ENCODE measurements at regions not wholly inside any gene's neighbourhood (a gene's known extent, or its start where the extent isn't known, plus 50 kb on each side); places are given as distances from the start of the nearest gene placed in this dataset.

DNA sequence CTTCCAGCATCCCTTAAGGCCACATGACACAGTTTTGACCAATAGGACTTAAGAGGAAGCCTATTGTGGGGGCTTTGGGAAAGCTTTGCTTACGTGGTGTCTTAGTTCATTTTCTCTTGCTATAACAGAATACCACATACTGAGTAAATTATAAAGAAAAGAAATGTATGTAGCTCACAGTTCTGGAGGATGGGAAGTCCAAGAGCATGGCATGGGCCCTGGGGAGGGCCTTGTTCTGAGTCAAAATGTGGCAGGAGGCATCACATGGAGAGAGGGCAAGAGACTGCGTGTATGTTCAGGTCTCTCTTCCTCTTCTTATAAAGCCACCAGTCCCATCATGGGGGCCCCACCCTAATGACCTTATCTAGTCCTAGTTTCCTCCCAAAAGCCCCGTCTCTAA lies 68.6 kb upstream of the CPEB4 start:
- no peak for TF ChIP-seq SMC3 (IDR thresholded peaks at IDR 0.05; ENCODE audit: low read depth, low read length)
- no peak for TF ChIP-seq POLR2A (IDR thresholded peaks at IDR 0.05; ENCODE audit: low read depth, low read length)
- no peak for TF ChIP-seq FOS (IDR thresholded peaks at IDR 0.05; ENCODE audit: low read depth, low read length)
- TF ChIP-seq CHD1 (IDR thresholded peaks at IDR 0.05; ENCODE audit: low read depth, low read length), result no peak
- no peak for TF ChIP-seq MAFK (IDR thresholded peaks at IDR 0.05; ENCODE audit: low read depth, low read length)
- TF ChIP-seq, protein P1, sequence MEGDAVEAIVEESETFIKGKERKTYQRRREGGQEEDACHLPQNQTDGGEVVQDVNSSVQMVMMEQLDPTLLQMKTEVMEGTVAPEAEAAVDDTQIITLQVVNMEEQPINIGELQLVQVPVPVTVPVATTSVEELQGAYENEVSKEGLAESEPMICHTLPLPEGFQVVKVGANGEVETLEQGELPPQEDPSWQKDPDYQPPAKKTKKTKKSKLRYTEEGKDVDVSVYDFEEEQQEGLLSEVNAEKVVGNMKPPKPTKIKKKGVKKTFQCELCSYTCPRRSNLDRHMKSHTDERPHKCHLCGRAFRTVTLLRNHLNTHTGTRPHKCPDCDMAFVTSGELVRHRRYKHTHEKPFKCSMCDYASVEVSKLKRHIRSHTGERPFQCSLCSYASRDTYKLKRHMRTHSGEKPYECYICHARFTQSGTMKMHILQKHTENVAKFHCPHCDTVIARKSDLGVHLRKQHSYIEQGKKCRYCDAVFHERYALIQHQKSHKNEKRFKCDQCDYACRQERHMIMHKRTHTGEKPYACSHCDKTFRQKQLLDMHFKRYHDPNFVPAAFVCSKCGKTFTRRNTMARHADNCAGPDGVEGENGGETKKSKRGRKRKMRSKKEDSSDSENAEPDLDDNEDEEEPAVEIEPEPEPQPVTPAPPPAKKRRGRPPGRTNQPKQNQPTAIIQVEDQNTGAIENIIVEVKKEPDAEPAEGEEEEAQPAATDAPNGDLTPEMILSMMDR (conservative IDR thresholded peaks at IDR 0.05; ENCODE audit: low read depth, low read length), result no peak
- no peak for TF ChIP-seq BHLHE40 (IDR thresholded peaks at IDR 0.05; ENCODE audit: low read depth, low read length)
- TF ChIP-seq RAD21 (IDR thresholded peaks at IDR 0.05; ENCODE audit: low read length), result no peak
